HEK293 (cell line): ENCODE measurements at regions not wholly inside any gene's neighbourhood (a gene's known extent, or its start where the extent isn't known, plus 50 kb on each side); places are given as distances from the start of the nearest gene placed in this dataset.

ENCODE experiments used
- CTCF ChIA-PET: fragments of 350-600 bp; formaldehyde crosslinking; extraction: SDS; loops from one replicate; lab custom pipeline; 2021; ENCODE audit warnings: antibody characterized with exemption; lab: Yijun Ruan, JAX
- POLR2A ChIA-PET: fragments of 300-600 bp; formaldehyde crosslinking; extraction: SDS; loops from one replicate; lab custom pipeline; 2020; ENCODE audit warnings: antibody characterized with exemption, inconsistent platforms; lab: Yijun Ruan, JAX
- H3K27ac ChIP-seq: fragments of 200-500 bp; sonication (Bioruptor generic); 2 replicates; pipeline ENCODE4 v1.5.1; 2014; ENCODE audit warnings: low read depth, low read length, control low read depth, inconsistent platforms; ENCODE audit errors: extremely low read depth
- H3K36me3 ChIP-seq, 2 experiments: fragments of 200-500 bp in 1 of 2; sonication (Bioruptor generic) in 1 of 2; 1 replicate in 1 of 2; 2 replicates in 1 of 2; pipeline ENCODE4 v1.5.1; 2014 to 2017; ENCODE audit warnings: inconsistent platforms in 2 of 2, low read length in 2 of 2; ENCODE audit not compliant: control insufficient read depth in 2 of 2, insufficient read depth in 1 of 2
- H3K4me1 ChIP-seq: fragments of 200-500 bp; sonication (Bioruptor generic); 2 replicates; pipeline ENCODE4 v1.5.1; 2014; ENCODE audit warnings: mild to moderate bottlenecking, low read length, inconsistent platforms; ENCODE audit not compliant: control insufficient read depth, insufficient read depth
- H3K4me3 ChIP-seq: 2 replicates; pipeline ENCODE4 v1.5.1; 2011; ENCODE audit warnings: low read depth, mild to moderate bottlenecking, control low read depth, low read length, moderate library complexity
- H3K9me3 ChIP-seq: fragments of 200-500 bp; sonication (Bioruptor generic); 2 replicates; pipeline ENCODE4 v1.5.1; 2014; ENCODE audit warnings: low read depth, low read length, inconsistent platforms; ENCODE audit not compliant: control insufficient read depth, insufficient read depth
- BCL11A ChIP-seq: fragments of 450-650 bp; formaldehyde crosslinking; IDR thresholded peaks from 2 replicates; pipeline ENCODE4 v1.5.1; 2016; ENCODE audit warnings: low read depth, missing biosample characterization, missing genetic modification characterization
- GLIS1 ChIP-seq: fragments of 450-650 bp; formaldehyde crosslinking; IDR thresholded peaks from 2 replicates; pipeline ENCODE4 v1.5.1; 2016; ENCODE audit warnings: missing biosample characterization, missing genetic modification characterization
- KLF10 ChIP-seq: fragments of 450-650 bp; IDR thresholded peaks from 2 replicates; pipeline ENCODE4 v1.5.1; 2018; ENCODE audit warnings: missing biosample characterization, mild to moderate bottlenecking, missing genetic modification characterization
- SALL2 ChIP-seq: fragments of 450-650 bp; formaldehyde crosslinking; IDR thresholded peaks from 2 replicates; pipeline ENCODE4 v1.5.0; 2017; ENCODE audit warnings: missing biosample characterization, mild to moderate bottlenecking, missing genetic modification characterization, borderline replicate concordance
- ZBTB7A ChIP-seq: fragments of 450-650 bp; formaldehyde crosslinking; IDR thresholded peaks from 2 replicates; pipeline ENCODE4 v1.5.1; 2016; ENCODE audit warnings: low read depth, missing biosample characterization, missing genetic modification characterization
- ZFP41 ChIP-seq: fragments of 450-650 bp; formaldehyde crosslinking; IDR thresholded peaks from 2 replicates; pipeline ENCODE4 v1.5.1; 2016; ENCODE audit warnings: missing biosample characterization, missing genetic modification characterization, borderline replicate concordance
- ZNF146 ChIP-seq: fragments of 450-650 bp; formaldehyde crosslinking; IDR thresholded peaks from 2 replicates; pipeline ENCODE4 v1.5.1; 2016; ENCODE audit warnings: missing biosample characterization, missing genetic modification characterization
- ZNF19 ChIP-seq: fragments of 450-650 bp; formaldehyde crosslinking; IDR thresholded peaks from 2 replicates; pipeline ENCODE4; 2016; ENCODE audit warnings: missing biosample characterization, missing genetic modification characterization, low read depth
- ZNF221 ChIP-seq: fragments of 450-650 bp; formaldehyde crosslinking; IDR thresholded peaks from 2 replicates; pipeline ENCODE4 v1.5.1; 2017; ENCODE audit warnings: missing biosample characterization, missing genetic modification characterization, borderline replicate concordance
- ZNF324 ChIP-seq: fragments of 450-650 bp; formaldehyde crosslinking; IDR thresholded peaks from 2 replicates; pipeline ENCODE4 v1.5.1; 2016; ENCODE audit warnings: missing biosample characterization, missing genetic modification characterization
- ZNF350 ChIP-seq: fragments of 450-650 bp; formaldehyde crosslinking; IDR thresholded peaks from 2 replicates; pipeline ENCODE4 v1.5.0; 2017; ENCODE audit warnings: missing biosample characterization, mild to moderate bottlenecking, missing genetic modification characterization
- ZNF433 ChIP-seq: fragments of 450-650 bp; formaldehyde crosslinking; IDR thresholded peaks from 2 replicates; pipeline ENCODE4 v1.5.1; 2016; ENCODE audit warnings: missing biosample characterization, missing genetic modification characterization, low read depth
- ZNF473 ChIP-seq: fragments of 450-650 bp; formaldehyde crosslinking; IDR thresholded peaks from 2 replicates; pipeline ENCODE4 v1.5.1; 2017; ENCODE audit warnings: missing biosample characterization, missing genetic modification characterization
- ZSCAN16 ChIP-seq: fragments of 450-650 bp; formaldehyde crosslinking; IDR thresholded peaks from 2 replicates; pipeline ENCODE4 v1.5.1; 2016; ENCODE audit warnings: missing biosample characterization, missing genetic modification characterization
- ZSCAN23 ChIP-seq: fragments of 450-650 bp; formaldehyde crosslinking; IDR thresholded peaks from 2 replicates; pipeline ENCODE4 v1.5.1; 2016; ENCODE audit warnings: missing biosample characterization, missing genetic modification characterization
- TF ChIP-seq, protein P1 (sequence below): fragments of 450-650 bp; formaldehyde crosslinking; IDR thresholded peaks from 2 replicates; pipeline ENCODE4 v1.5.1; 2016; ENCODE audit warnings: missing biosample characterization, missing genetic modification characterization
- TF ChIP-seq, protein P2 (sequence below): fragments of 450-650 bp; formaldehyde crosslinking; IDR thresholded peaks from 2 replicates; pipeline ENCODE4 v1.5.1; 2016; ENCODE audit warnings: missing biosample characterization, missing genetic modification characterization

DNA sequence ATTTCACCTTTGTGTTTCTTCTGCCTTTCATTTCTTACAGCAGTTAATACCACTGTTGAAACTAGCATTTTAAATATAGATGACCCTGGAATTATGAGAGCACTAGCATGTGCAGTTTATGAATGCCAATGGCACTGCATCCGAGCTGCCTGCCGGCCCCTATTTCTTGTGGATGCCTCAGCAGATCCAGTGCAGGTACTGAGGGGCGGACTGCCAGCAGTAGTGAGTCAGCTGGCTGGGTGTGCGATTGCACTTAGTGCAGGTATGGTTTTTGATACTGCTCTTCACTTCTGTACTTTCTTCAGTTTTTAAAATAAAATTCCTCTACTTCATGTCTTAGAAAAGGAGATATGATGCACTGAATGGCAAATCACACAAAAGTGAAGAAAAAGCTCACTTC, 453.0 kb downstream of the DIPK2A start (continued):
- no peak for TF ChIP-seq ZBTB7A (tag by site-specific recombination)
- no peak for TF ChIP-seq ZNF19 (tag by site-specific recombination)
- TF ChIP-seq ZNF473 (tag by site-specific recombination) = no peak

DNA sequence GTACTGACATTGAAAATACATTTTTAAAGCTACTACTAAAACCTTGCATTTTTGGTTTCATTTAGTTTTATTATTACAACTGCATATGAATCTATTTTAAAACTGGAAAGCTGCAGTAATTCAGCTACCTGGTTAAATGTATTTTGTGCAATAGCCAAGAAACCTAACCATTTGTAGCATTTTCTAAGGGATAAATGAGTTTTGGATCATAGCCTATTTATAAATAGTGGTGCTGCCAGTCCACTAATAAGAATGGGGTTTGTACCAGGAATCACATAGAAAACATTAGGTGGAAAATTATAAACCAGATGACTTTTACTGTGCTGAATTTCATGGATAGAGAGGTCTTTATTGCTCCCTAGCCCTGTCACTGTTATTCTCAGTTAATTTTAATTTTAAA, 454.7 kb downstream of the DIPK2A start:
- CTCF ChIA-PET = no interaction called here
- no peaks in the 10 kb centered on the region for H3K4me1 ChIP-seq
- no peak overlapping the region for H3K4me3 ChIP-seq
- H3K27ac ChIP-seq = no peak overlapping the region
- POLR2A ChIA-PET = no interaction called here
- H3K9me3 ChIP-seq = no peaks in the 10 kb centered on the region
- TF ChIP-seq ZSCAN16 (tag by site-specific recombination) (no peak), GLIS1 (tag by site-specific recombination) (no peak), ZNF221 (tag by site-specific recombination) (no peak), ZFP41 (tag by site-specific recombination) (no peak)
- TF ChIP-seq, protein P1, sequence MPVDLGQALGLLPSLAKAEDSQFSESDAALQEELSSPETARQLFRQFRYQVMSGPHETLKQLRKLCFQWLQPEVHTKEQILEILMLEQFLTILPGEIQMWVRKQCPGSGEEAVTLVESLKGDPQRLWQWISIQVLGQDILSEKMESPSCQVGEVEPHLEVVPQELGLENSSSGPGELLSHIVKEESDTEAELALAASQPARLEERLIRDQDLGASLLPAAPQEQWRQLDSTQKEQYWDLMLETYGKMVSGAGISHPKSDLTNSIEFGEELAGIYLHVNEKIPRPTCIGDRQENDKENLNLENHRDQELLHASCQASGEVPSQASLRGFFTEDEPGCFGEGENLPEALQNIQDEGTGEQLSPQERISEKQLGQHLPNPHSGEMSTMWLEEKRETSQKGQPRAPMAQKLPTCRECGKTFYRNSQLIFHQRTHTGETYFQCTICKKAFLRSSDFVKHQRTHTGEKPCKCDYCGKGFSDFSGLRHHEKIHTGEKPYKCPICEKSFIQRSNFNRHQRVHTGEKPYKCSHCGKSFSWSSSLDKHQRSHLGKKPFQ = no peak
- TF ChIP-seq, protein P2, sequence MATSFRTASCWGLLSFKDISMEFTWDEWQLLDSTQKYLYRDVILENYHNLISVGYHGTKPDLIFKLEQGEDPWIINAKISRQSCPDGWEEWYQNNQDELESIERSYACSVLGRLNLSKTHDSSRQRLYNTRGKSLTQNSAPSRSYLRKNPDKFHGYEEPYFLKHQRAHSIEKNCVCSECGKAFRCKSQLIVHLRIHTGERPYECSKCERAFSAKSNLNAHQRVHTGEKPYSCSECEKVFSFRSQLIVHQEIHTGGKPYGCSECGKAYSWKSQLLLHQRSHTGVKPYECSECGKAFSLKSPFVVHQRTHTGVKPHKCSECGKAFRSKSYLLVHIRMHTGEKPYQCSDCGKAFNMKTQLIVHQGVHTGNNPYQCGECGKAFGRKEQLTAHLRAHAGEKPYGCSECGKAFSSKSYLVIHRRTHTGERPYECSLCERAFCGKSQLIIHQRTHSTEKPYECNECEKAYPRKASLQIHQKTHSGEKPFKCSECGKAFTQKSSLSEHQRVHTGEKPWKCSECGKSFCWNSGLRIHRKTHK (tag by site-specific recombination) = no peak
- no peaks in the 10 kb centered on the region for H3K36me3 ChIP-seq

DNA sequence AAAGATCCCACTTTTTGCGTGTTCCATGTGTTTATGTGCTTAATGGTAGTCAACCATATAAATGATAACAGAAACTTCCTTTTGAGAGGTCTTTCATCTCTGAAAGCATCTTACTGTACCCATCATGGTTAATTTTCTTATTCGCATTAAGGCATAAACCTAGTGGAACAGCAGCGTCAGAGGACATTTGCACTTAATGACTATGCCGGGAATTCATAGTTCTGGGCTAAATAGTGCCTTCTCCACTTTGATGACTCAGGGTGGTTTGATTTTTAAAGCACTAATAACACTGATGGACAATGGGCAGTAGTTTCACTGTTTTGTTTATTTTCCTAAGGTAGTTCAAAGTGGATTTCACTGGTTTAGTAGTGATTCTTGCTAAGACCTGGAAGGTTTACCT, 455.3 kb downstream of the DIPK2A start:
- POLR2A ChIA-PET = no interaction called here
- Histone ChIP-seq H3K36me3 (no peaks in the 10 kb centered on the region), H3K4me1 (no peaks in the 10 kb centered on the region), H3K9me3 (no peaks in the 10 kb centered on the region), H3K27ac (no peak overlapping the region), H3K4me3 (no peak overlapping the region)
- TF ChIP-seq ZNF433 (tag by site-specific recombination) (no peak), KLF10 (tag by site-specific recombination) (no peak)
- CTCF ChIA-PET = no interaction called here

DNA sequence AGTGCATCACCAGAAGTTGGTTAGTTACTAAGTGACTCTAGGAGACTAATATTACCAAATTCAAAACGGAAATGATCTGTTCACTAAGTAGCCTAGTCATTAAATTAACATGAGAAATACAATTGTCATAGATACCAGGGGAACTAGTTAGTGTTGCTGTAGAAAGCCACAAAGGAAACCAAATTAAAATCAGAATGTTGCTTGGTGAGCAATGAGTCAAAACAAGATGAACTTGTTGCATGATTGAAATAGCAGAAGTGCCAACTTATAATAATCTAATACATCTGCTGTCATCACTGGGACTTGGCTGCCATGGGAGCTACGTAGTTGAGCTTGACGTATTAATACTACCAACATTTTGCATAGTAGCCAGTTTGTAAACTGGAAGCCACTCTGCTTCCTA, 458.1 kb downstream of the DIPK2A start:
- no peak overlapping the region for H3K27ac ChIP-seq
- ChIA-PET POLR2A (no interaction called here), CTCF (no interaction called here)
- no peaks in the 10 kb centered on the region for H3K4me1 ChIP-seq
- no peak overlapping the region for H3K4me3 ChIP-seq
- no peaks in the 10 kb centered on the region for H3K36me3 ChIP-seq
- no peaks in the 10 kb centered on the region for H3K9me3 ChIP-seq
- TF ChIP-seq ZNF350 (tag by site-specific recombination) = no peak
- no peak for TF ChIP-seq ZSCAN23 (tag by site-specific recombination)
- TF ChIP-seq BCL11A (tag by site-specific recombination) = no peak
- no peak for TF ChIP-seq ZNF433 (tag by site-specific recombination)
- no peak for TF ChIP-seq ZNF324
- TF ChIP-seq ZNF146 (tag by site-specific recombination) = no peak
- TF ChIP-seq SALL2 (tag by site-specific recombination) = no peak
